Adrenal gland (tissue), 9 donors: ENCODE measurements at regions not wholly inside any gene's neighbourhood (a gene's known extent, or its start where the extent isn't known, plus 50 kb on each side); places are given as distances from the start of the nearest gene placed in this dataset.

Experiments used
- DNase-seq, 7 donors: peaks; one replicate each; pipeline ENCODE4 v3.0.0-alpha.2; 2019 to 2020
- H3K27ac ChIP-seq, 5 donors: fragments of 200-600 bp; sonication (generic) in 4 of 5; 1 replicate in 3 of 5; 2 replicates in 2 of 5; pipeline versions ENCODE4 v1.5.1 to v1.8.0; 2016 to 2020; ENCODE audit warnings: mild to moderate bottlenecking in 1 of 5
- H3K27me3 ChIP-seq: fragments of 200-600 bp; 2 replicates; pipeline ENCODE4 v1.8.0; 2021
- H3K36me3 ChIP-seq, 2 donors: fragments of 200-600 bp; replicated peaks in 1 of 2; 1 replicate in 1 of 2; 2 replicates in 1 of 2; pipeline versions ENCODE4 v1.5.1 to v1.8.0; 2018 to 2022
- H3K4me1 ChIP-seq, 2 donors: fragments of 200-600 bp; replicated peaks in 1 of 2; 1 replicate in 1 of 2; 2 replicates in 1 of 2; pipeline versions ENCODE4 v1.5.1 to v1.8.0; 2018 to 2021
- H3K4me3 ChIP-seq, 4 donors: fragments of 200-600 bp; sonication (generic) in 3 of 4; one replicate each; pipeline ENCODE4 v1.5.1; 2016 to 2018
- H3K9me3 ChIP-seq, 3 donors: fragments of 200-600 bp; sonication (generic) in 1 of 3; replicated peaks in 1 of 3; 1 replicate in 2 of 3; 2 replicates in 1 of 3; pipeline versions ENCODE4 v1.5.1 to v1.8.0; 2016 to 2021
- POLR2A ChIP-seq, 2 donors: fragments of 450-650 bp; IDR thresholded peaks; one replicate each; pipeline ENCODE4 v1.6.1; 2017; ENCODE audit warnings: antibody characterized with exemption in 2 of 2, mild to moderate bottlenecking in 2 of 2, moderate library complexity in 1 of 2
- WGBS, 4 donors: extraction: QIAGEN DNeasy Blood & Tissue Kit in 2 of 4; methylation state at CpG; one replicate each; pipeline versions ENCODE4 v1.1.5 to v1.1.7; 2013 to 2017; 5-methylcytosine and 5-hydroxymethylcytosine counted together
- intact Hi-C, 2 donors: fragments of 100-400 bp; cut with DNase I; formaldehyde crosslinking; loops; one replicate each; pipeline versions ENCODE4 v1.14.1 to v1.15.0; 2022 to 2023
- TF ChIP-seq, protein P1 (sequence below), 6 experiments: fragments of 450-650 bp in 4 of 6; fragments of 200-600 bp in 2 of 6; sonication (generic) in 1 of 6; IDR thresholded peaks; 1 replicate in 5 of 6; 2 replicates in 1 of 6; pipeline versions ENCODE4 v1.5.1 to v1.8.0; 2016 to 2021; ENCODE audit warnings: antibody characterized with exemption in 6 of 6, mild to moderate bottlenecking in 2 of 6, moderate library complexity in 1 of 6
- donor health status: healthy with polysubstance abuse.
- donor health status: Bipolar disorder and iron deficiency.
- donor health status: DM: yes; HTN: yes; CAD: no.
- donor health status: DM: no; HTN: no; CAD: no.
- donor health status: DM: no; HTN: no; CAD: no.

DNA sequence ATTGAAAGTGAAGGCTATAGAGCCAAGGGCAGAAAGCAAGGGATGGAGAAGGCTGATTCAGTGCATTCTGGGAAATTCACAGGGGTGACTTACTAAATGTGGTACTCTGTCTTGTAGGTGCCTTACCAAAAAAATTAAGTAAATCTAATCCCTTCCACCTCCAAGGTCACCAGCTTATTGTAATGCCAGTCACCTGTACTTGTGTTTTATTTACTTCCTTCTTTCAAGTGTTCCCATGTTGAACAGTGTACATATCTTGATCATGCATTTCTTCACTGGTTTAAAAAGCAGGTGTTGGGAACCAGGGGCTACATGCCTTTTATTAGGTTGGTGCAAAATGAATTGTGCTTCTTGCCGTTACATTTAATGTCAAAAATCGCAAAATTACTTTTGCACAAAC, 137.0 kb upstream of the ARHGAP28 start:
- Histone ChIP-seq H3K4me1 (no peaks in the 10 kb centered on the region), H3K27me3 (no peaks in the 10 kb centered on the region), H3K27ac (no peak overlapping the region), H3K4me3 (no peak overlapping the region), H3K36me3 (no peaks in the 10 kb centered on the region), H3K9me3 (no peaks in the 10 kb centered on the region)
- 90 to 94% (median 93%) methylated on average over 2 of the region's 2 CpGs for WGBS, 4 donors
- DNase-seq: no peak
- TF ChIP-seq POLR2A (IDR thresholded peaks at IDR 0.05): no peak
- TF ChIP-seq, protein P1, sequence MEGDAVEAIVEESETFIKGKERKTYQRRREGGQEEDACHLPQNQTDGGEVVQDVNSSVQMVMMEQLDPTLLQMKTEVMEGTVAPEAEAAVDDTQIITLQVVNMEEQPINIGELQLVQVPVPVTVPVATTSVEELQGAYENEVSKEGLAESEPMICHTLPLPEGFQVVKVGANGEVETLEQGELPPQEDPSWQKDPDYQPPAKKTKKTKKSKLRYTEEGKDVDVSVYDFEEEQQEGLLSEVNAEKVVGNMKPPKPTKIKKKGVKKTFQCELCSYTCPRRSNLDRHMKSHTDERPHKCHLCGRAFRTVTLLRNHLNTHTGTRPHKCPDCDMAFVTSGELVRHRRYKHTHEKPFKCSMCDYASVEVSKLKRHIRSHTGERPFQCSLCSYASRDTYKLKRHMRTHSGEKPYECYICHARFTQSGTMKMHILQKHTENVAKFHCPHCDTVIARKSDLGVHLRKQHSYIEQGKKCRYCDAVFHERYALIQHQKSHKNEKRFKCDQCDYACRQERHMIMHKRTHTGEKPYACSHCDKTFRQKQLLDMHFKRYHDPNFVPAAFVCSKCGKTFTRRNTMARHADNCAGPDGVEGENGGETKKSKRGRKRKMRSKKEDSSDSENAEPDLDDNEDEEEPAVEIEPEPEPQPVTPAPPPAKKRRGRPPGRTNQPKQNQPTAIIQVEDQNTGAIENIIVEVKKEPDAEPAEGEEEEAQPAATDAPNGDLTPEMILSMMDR (IDR thresholded peaks at IDR 0.05): no peak
- intact Hi-C loops: no loop called here

- TF ChIP-seq POLR2A (IDR thresholded peaks at IDR 0.05): no peak
- TF ChIP-seq, protein P1 (IDR thresholded peaks at IDR 0.05): no peak
- Histone ChIP-seq H3K9me3 (no peaks in the 10 kb centered on the region), H3K4me3 (no peak overlapping the region), H3K27me3 (no peaks in the 10 kb centered on the region), H3K27ac (no peak overlapping the region), H3K4me1 (no peaks in the 10 kb centered on the region), H3K36me3 (no peaks in the 10 kb centered on the region)
- DNase-seq: no peak
- WGBS, 4 donors: 42 to 52% (median 47%) methylated on average over 3 of the region's 3 CpGs
- intact Hi-C loops: no loop called here
These were observed 136.2 kb upstream of the ARHGAP28 start for GRCh38 chr18:6593142-6593885.

DNA sequence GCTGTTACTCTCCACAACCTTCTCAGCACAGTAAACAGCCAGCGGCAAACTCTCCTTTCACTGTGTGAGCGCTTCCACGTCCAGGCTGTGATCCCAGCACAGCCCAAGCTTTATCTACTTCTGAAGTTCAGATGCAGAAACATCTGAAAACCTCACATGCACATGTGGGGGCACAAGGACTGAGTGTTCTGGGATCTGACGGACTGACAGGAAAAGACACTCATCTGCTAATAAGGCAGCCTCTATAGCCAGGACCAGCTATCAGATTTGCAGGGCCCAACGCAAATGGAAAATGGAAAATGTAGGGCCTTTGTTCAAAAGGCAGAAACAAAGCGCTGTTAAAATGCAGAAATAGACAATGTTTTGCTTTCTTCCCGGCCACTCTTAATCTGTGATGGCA, 133.8 kb upstream of the ARHGAP28 start:
- Histone ChIP-seq H3K4me3 (no peak overlapping the region), H3K27ac (no peak overlapping the region), H3K36me3 (no peaks in the 10 kb centered on the region), H3K9me3 (no peaks in the 10 kb centered on the region), H3K27me3 (no peaks in the 10 kb centered on the region), H3K4me1 (no peaks in the 10 kb centered on the region)
- 82 to 89% (median 87%) methylated on average over 7 of the region's 7 CpGs for WGBS, 4 donors
- DNase-seq: no peak
- intact Hi-C loops: no loop called here
- TF ChIP-seq POLR2A (IDR thresholded peaks at IDR 0.05): no peak
- TF ChIP-seq, protein P1 (IDR thresholded peaks at IDR 0.05): no peak

DNA sequence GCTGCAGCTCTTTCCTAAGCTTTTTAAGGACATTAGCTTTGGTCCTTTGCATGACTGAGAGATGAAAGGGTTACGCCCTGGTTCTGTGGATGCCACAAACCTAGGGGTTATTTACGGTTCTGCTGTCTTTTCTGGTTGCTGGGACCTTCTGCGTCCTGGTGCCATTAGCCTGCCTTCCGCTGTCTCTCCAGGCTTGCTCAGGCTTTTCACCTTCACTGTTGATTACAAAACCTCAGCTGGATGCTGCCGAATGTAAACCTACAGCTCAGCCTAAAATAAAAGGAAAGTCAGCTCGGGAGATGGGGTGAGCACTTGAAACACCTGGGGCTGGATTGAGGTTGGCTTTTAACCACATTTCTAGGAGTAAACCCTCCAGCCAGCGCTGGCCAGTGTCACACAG, 130.9 kb upstream of the ARHGAP28 start:
- TF ChIP-seq, protein P1 (IDR thresholded peaks at IDR 0.05): no peak
- no peak for TF ChIP-seq POLR2A (IDR thresholded peaks at IDR 0.05)
- Histone ChIP-seq H3K4me3 (no peak overlapping the region), H3K27me3 (no peaks in the 10 kb centered on the region), H3K4me1 (no peaks in the 10 kb centered on the region), H3K9me3 (no peaks in the 10 kb centered on the region), H3K27ac (no peak overlapping the region), H3K36me3 (no peaks in the 10 kb centered on the region)
- 87 to 95% (median 91%) methylated on average over 6 to 7 of the region's 7 CpGs for WGBS, 4 donors
- intact Hi-C loops: no loop called here
- DNase-seq: no peak
